Tibial nerve (tissue), 4 donors: ENCODE measurements at regions not wholly inside any gene's neighbourhood (a gene's known extent, or its start where the extent isn't known, plus 50 kb on each side); places are given as distances from the start of the nearest gene placed in this dataset.

Experiments used
- DNase-seq, 2 donors: peaks; one replicate each; pipeline ENCODE4 v3.0.0-alpha.2; 2019; ENCODE audit warnings: low spot score in 2 of 2
- H3K27ac ChIP-seq, 4 donors: fragments of 200-600 bp; sonication (generic) in 3 of 4; one replicate each; pipeline ENCODE4 v1.5.1; 2017 to 2019; ENCODE audit warnings: mild to moderate bottlenecking in 1 of 4
- H3K27me3 ChIP-seq, 2 donors: fragments of 200-600 bp; sonication (generic) in 1 of 2; one replicate each; pipeline versions ENCODE4 v1.5.1 to v1.6.0; 2017 to 2019
- H3K36me3 ChIP-seq, 3 donors: fragments of 200-600 bp; sonication (generic); one replicate each; pipeline ENCODE4 v1.5.1; 2018 to 2019
- H3K4me1 ChIP-seq, 4 donors: fragments of 200-600 bp; sonication (generic) in 3 of 4; one replicate each; pipeline ENCODE4 v1.5.1; 2017 to 2019
- H3K4me3 ChIP-seq, 4 donors: fragments of 200-600 bp; sonication (generic) in 3 of 4; one replicate each; pipeline ENCODE4 v1.5.1; 2017 to 2019; ENCODE audit warnings: mild to moderate bottlenecking in 1 of 4, moderate library complexity in 1 of 4
- H3K9me3 ChIP-seq, 4 donors: fragments of 200-600 bp; sonication (generic) in 3 of 4; one replicate each; pipeline ENCODE4 v1.5.1; 2017 to 2019
- CTCF ChIP-seq, 5 experiments: fragments of 200-600 bp in 3 of 5; fragments of 450-650 bp in 2 of 5; sonication (generic) in 3 of 5; IDR thresholded peaks; one replicate each; pipeline ENCODE4 v1.5.1; 2016 to 2019; ENCODE audit warnings: antibody characterized with exemption in 5 of 5, mild to moderate bottlenecking in 3 of 5, moderate library complexity in 2 of 5
- EP300 ChIP-seq, 2 donors: sonication (generic); formaldehyde crosslinking; IDR thresholded peaks; one replicate each; pipeline ENCODE4 v1.6.1; 2017; ENCODE audit warnings: antibody characterized with exemption in 2 of 2, mild to moderate bottlenecking in 1 of 2
- POLR2A ChIP-seq, 2 donors: fragments of 450-650 bp; IDR thresholded peaks; one replicate each; pipeline ENCODE4 v1.6.1; 2017; ENCODE audit warnings: antibody characterized with exemption in 2 of 2, mild to moderate bottlenecking in 2 of 2, moderate library complexity in 2 of 2
- WGBS, 2 donors: methylation state at CpG; one replicate each; pipeline ENCODE4 v1.1.5; 2018; 5-methylcytosine and 5-hydroxymethylcytosine counted together

- no peak for DNase-seq
- Histone ChIP-seq H3K9me3 (no peaks in the 10 kb centered on the region), H3K4me1 (no peaks in the 10 kb centered on the region), H3K27ac (no peak overlapping the region), H3K36me3 (no peaks in the 10 kb centered on the region), H3K4me3 (no peak overlapping the region), H3K27me3 (no peaks in the 10 kb centered on the region)
- WGBS, 2 donors, result 39 to 53% methylated on average over 3 of the region's 3 CpGs
- no peak for TF ChIP-seq CTCF (IDR thresholded peaks at IDR 0.05)
- no peak for TF ChIP-seq EP300 (IDR thresholded peaks at IDR 0.05)
- TF ChIP-seq POLR2A (IDR thresholded peaks at IDR 0.05), result no peak
Observed at GRCh38 chr2:185638771-185639170, 99.8 kb upstream of the FSIP2 start.

- TF ChIP-seq POLR2A (IDR thresholded peaks at IDR 0.05), result no peak
- TF ChIP-seq CTCF (IDR thresholded peaks at IDR 0.05), result no peak
- TF ChIP-seq EP300 (IDR thresholded peaks at IDR 0.05), result no peak
- 88 to 93% methylated on average over 1 of the region's 1 CpG for WGBS, 2 donors
Observed at GRCh38 chr2:185640588-185640987, 98.0 kb upstream of the FSIP2 start.

GRCh38 chr2:185643434-185643833 lies 95.2 kb upstream of the FSIP2 start:
- no peak overlapping the region for H3K27ac ChIP-seq
- DNase-seq, result no peak
- WGBS, 2 donors, result 43 to 56% methylated on average over 1 of the region's 1 CpG

More at GRCh38 chr2:185640588-185640987, 98.0 kb upstream of the FSIP2 start:
- H3K4me1 ChIP-seq, result no peaks in the 10 kb centered on the region
- DNase-seq, result no peak
- no peak overlapping the region for H3K4me3 ChIP-seq
- no peaks in the 10 kb centered on the region for H3K9me3 ChIP-seq
- no peaks in the 10 kb centered on the region for H3K27me3 ChIP-seq
- no peak overlapping the region for H3K27ac ChIP-seq
- no peaks in the 10 kb centered on the region for H3K36me3 ChIP-seq

GRCh38 chr2:185644828-185645227 lies 93.8 kb upstream of the FSIP2 start:
- H3K27me3 ChIP-seq, result no peaks in the 10 kb centered on the region
- TF ChIP-seq POLR2A (IDR thresholded peaks at IDR 0.05) (no peak), CTCF (IDR thresholded peaks at IDR 0.05) (no peak), EP300 (IDR thresholded peaks at IDR 0.05) (no peak)
- H3K27ac ChIP-seq, result no peak overlapping the region
- H3K9me3 ChIP-seq, result no peaks in the 10 kb centered on the region
- no peaks in the 10 kb centered on the region for H3K4me1 ChIP-seq
- no peak for DNase-seq
- no peak overlapping the region for H3K4me3 ChIP-seq
- no peaks in the 10 kb centered on the region for H3K36me3 ChIP-seq
- 30 to 40% methylated on average over 3 of the region's 3 CpGs for WGBS, 2 donors

More at GRCh38 chr2:185643434-185643833, 95.2 kb upstream of the FSIP2 start:
- H3K4me1 ChIP-seq, result no peaks in the 10 kb centered on the region
- H3K9me3 ChIP-seq, result no peaks in the 10 kb centered on the region
- no peaks in the 10 kb centered on the region for H3K36me3 ChIP-seq
- no peak overlapping the region for H3K4me3 ChIP-seq
- no peak for TF ChIP-seq POLR2A (IDR thresholded peaks at IDR 0.05)
- no peak for TF ChIP-seq CTCF (IDR thresholded peaks at IDR 0.05)
- no peak for TF ChIP-seq EP300 (IDR thresholded peaks at IDR 0.05)
- H3K27me3 ChIP-seq, result no peaks in the 10 kb centered on the region

- no peak for DNase-seq
- H3K27ac ChIP-seq, result no peak overlapping the region
- no peaks in the 10 kb centered on the region for H3K4me1 ChIP-seq
- H3K36me3 ChIP-seq, result no peaks in the 10 kb centered on the region
- H3K4me3 ChIP-seq, result no peak overlapping the region
- H3K9me3 ChIP-seq, result no peaks in the 10 kb centered on the region
- H3K27me3 ChIP-seq, result no peaks in the 10 kb centered on the region
- 50 to 67% methylated on average over 1 of the region's 1 CpG for WGBS, 2 donors
- TF ChIP-seq POLR2A (IDR thresholded peaks at IDR 0.05) (no peak), CTCF (IDR thresholded peaks at IDR 0.05) (no peak), EP300 (IDR thresholded peaks at IDR 0.05) (no peak)
Observed at GRCh38 chr2:185645529-185645928, 93.1 kb upstream of the FSIP2 start.
